GM19468 (cell line): ENCODE measurements at regions not wholly inside any gene's neighbourhood (a gene's known extent, or its start where the extent isn't known, plus 50 kb on each side); places are given as distances from the start of the nearest gene placed in this dataset.
"Not testable (repeated sequence)": the region's sequence is repeated elsewhere in the genome, so short reads cannot be mapped to it uniquely, and the experiment has no call there.

Experiments
- ATAC-seq: cut with Tn5 transposase; IDR thresholded peaks from one replicate; pipeline ENCODE4 v1.9.1; 2021; ENCODE audit warnings: mild to moderate bottlenecking, moderate library complexity, moderate number of reproducible peaks; ENCODE audit not compliant: unreplicated experiment; ENCODE audit errors: extremely low read depth

DNA sequence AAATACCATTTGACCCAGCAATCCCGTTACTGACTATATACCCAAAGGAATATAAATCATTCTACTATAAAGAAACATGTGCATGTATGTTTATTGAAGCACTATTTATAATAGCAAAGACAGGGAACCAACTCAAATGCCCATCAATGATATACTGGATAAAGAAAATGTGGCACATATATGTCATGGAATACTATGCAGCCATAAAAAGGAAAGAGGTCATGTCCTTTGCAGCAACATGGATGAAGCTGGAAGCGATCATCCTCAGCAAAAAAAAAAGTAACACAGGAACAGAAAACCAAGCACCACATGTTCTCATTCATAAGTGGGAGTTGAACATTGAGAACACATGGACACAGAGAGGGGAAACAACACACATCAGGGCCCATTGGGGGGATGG, 99.9 kb upstream of the THUMPD2 start:
- not testable (repeated sequence) for ATAC-seq

- no peak for ATAC-seq
Measured at GRCh38 chr2:39875914-39876267, 96.8 kb upstream of the THUMPD2 start.

DNA sequence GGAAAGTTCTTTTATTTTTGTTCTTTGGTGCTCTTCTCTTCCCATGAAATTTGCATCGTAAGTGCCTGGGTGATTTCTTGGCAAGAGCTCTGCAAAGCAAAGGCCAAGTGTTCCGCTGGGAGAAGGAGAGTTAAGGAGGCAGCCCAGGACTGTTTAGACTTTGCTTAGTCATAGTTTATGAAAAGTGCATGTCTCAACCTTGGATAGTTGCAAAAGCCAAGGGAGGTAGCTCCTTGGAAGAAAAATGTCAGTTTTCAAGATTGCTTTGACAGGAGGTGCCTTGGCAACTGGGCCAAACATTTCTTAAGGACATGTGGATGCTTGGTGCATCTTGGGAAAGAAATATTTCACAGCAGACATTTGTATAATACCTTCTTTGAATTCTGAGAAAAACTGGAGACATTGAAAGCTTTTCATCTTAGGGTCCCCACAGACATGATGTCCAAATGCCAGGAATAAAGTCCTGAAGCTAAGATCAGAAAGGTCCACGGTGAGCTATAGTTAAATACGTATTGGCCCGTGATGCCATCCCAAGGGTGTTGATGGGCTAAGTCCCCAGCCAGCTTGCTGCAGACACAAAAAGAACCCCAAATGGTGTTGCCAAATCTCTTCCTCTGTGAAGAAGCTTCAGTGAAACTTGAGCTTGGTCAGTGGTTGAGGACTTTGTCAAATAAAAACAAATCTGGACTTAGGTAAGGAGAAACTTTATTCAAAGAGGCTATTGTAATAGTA, 96.3 kb upstream of the THUMPD2 start:
- ATAC-seq: no peak

GRCh38 chr2:39874236-39874635, 95.2 kb upstream of the THUMPD2 start:
- ATAC-seq: no peak

- ATAC-seq: no peak
Measured at GRCh38 chr2:39873586-39873985, 94.5 kb upstream of the THUMPD2 start.

DNA sequence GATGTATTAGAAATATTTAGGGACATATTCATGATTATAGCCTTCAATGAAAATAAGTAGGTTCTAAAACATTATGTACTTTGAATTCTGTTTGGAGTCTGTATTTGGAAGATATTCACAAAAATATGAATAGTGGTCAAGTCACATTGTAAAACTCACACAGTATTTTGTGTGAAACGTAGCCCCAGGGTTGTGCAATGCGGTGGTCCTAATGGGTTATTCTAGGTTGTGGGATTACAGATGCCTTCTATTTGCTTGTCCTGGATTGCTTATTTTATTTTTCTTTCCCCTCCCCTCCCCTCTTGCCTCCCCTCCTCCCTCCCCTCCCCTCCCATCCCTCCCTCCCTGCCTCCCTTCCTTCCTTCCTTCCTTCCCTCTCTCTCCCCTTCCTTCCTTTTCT, 93.7 kb upstream of the THUMPD2 start:
- ATAC-seq: no peak

DNA sequence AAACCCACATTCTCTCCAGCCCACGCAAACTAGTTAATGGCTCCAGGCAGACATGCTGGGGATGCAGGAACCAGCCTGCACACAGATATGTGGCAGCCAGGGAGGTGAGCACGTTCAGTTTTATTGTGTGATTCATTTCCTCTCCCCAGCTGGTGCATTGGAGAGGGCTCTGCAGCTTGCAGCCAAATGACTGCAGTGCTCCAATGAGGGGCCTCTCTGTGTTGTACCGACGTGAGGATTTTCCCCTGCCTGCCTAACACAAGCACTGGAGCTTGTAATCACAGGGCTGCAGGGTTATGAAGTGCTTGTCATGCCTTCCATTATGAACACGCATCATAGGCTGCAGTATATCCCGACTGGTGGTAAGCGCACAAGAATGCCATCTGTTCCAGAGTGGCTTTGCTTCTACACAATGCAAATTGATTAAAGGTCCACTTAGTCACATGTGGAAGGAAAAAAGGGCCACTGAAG, 92.3 kb upstream of the THUMPD2 start:
- no peak for ATAC-seq

DNA sequence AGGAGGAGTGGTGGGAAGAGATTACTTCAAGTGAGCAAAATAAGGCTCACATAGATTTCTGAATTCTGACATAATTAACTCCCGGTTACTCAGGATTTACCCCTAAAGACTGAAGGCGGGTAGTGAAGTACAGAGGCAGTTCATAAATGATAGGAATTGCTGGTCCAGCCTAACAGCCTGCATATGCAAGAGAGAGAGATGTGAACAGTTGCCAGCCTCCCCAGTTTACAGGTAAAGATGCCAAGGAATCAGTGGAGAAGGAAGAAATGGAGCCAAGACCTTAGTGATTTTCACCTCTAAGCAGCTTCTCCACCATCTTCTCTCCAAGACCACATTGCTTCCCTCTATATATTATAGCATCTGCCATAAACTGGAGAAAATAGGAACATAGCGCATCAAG, 91.8 kb upstream of the THUMPD2 start:
- ATAC-seq: no peak

GRCh38 chr2:39867268-39867667, 88.2 kb upstream of the THUMPD2 start:
- ATAC-seq: no peak

GRCh38 chr2:39865751-39866150, 86.7 kb upstream of the THUMPD2 start:
- no peak for ATAC-seq

- ATAC-seq: not testable (repeated sequence)
Measured at GRCh38 chr2:39863672-39864071, 84.6 kb upstream of the THUMPD2 start.

- ATAC-seq: no peak
Measured at GRCh38 chr2:39860538-39860937, 81.5 kb upstream of the THUMPD2 start.

DNA sequence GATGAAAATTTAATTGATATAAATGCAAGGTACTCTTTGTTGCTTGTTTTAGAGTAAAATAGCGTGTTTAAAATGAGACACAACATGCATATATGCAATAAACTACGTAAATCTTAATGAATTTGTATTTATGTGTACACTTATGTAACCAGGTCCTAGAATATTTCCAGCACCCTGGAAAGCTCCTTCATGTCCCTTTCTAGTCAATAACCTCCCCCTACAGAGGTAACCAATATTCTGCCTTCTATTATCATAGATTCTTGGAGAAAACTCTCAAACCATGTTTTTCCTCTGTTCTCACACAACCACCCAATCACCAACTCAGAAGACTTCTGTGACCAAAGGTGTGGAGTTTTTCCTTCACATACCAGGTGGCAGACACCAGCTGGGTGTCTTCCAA, 79.6 kb upstream of the THUMPD2 start:
- no peak for ATAC-seq

GRCh38 chr2:39855856-39856255, 76.8 kb upstream of the THUMPD2 start:
- no peak for ATAC-seq

GRCh38 chr2:39854771-39855170, 75.7 kb upstream of the THUMPD2 start:
- no peak for ATAC-seq

DNA sequence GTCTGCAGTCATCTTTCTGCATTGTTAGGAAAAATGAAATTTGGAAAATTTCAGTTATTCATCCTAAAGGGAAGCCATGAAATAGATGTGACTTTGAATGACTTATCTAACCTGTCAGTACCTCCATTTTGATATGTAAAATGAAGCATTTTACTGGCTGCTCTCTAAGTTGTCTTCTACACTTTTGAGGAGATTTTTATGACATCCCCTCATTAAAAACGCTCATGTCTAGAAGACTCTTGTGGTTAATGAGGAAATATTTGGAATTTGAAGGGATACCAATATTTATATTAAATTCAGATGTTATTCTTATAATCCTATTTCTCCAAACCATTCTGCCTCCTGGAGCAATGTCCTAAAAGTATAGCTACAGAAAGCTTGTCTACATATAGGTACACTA, 73.8 kb upstream of the THUMPD2 start:
- ATAC-seq: no peak

- no peak for ATAC-seq
Measured at GRCh38 chr2:39851651-39852110, 72.6 kb upstream of the THUMPD2 start.

DNA sequence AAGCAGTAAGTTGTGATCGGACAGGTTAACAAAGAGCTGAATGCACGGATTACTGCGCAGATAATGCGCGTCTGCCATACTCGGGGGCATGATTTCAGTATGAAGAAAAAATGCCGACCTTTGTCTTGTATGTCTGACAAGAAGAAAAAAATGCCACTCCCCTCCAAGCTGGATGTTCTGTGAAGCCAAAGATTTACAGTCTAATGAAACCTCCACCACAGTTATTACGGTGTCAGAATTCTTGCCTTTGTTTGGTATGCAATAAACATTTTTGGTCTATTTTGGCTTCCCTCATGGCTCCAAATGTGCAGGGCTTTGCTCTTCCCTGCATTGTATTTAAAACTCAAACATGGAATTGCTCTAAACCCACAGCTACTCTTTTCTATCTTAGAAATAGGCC, 72.2 kb upstream of the THUMPD2 start:
- no peak for ATAC-seq

- ATAC-seq: no peak
Measured at GRCh38 chr2:39849982-39850526, 71.0 kb upstream of the THUMPD2 start.

DNA sequence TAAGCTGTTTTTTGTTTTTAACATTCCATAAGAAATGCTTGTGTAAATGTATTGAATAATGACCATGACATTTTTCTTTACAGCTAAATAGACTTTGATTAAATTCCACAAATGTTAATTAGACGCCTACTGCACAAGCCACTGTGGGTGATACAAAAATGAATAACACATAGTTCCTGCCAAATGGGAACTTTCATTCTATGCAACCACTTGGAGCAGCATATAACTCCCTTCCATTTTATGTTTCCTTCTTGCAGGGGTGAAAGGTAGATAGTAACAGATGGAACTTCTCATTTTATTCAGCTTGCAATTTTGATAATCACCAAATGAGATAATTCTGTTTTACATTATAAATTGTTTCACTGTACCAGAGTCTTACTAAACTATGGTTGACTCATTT, 70.0 kb upstream of the THUMPD2 start:
- no peak for ATAC-seq

DNA sequence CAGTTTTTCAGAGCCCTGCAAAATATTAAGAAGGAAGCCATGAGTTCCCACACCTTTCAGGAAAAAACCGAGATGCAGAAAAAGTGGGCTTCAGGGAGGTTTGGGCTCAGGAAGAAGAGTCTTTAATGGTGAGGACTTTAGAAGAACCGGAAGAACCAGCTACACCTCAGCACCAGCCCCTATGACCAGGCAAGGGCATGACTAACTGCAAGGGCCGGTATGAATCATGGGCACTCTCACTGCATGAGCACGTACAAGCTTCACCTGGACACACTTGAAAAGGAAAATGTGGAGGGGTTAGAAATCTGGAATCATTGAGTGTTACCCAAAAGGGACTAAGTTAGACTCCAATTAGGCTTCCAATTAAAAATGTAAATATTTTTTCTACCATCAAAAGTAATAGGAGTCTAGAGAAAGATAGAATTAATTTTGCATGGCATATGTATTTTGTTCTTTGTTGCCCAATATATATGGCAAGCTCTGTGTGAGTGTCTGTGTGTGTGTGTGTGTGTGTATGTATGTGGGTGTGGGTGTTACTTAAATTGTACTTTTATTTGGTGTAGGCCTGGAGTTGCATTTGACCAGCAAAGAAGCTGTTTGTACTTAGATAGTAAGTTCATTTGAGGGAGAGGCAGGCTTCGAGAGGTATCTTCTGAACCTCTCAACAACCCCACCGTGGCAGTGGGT, 66.5 kb upstream of the THUMPD2 start:
- no peak for ATAC-seq
